Small intestine (tissue), 7 donors: ENCODE measurements at regions not wholly inside any gene's neighbourhood (a gene's known extent, or its start where the extent isn't known, plus 50 kb on each side); places are given as distances from the start of the nearest gene placed in this dataset.

Experiments used
- DNase-seq, 2 donors: peaks; one replicate each; pipeline versions ENCODE4 v3.0.0 to v3.0.0-alpha.2; 2013
- FAIRE-seq: peaks from 2 replicates; lab custom pipeline; 2012; peaks lifted over from hg19 to GRCh38; lab: Jason Lieb, UNC
- H3K27ac ChIP-seq, 3 donors: one replicate each; pipeline ENCODE4 v1.5.1; 2013; ENCODE audit warnings: low read length in 2 of 3, mild to moderate bottlenecking in 2 of 3, control low read depth in 1 of 3, inconsistent platforms in 1 of 3, low read depth in 1 of 3, moderate library complexity in 1 of 3
- H3K27me3 ChIP-seq, 3 donors: one replicate each; pipeline ENCODE4 v1.6.1; 2013; ENCODE audit warnings: low read length in 3 of 3, inconsistent platforms in 1 of 3; ENCODE audit not compliant: control insufficient read depth in 3 of 3, insufficient read depth in 3 of 3
- H3K36me3 ChIP-seq, 3 donors: one replicate each; pipeline ENCODE4 v1.6.1; 2013; ENCODE audit warnings: low read length in 3 of 3, inconsistent platforms in 1 of 3, low read depth in 1 of 3, mild to moderate bottlenecking in 1 of 3, moderate library complexity in 1 of 3; ENCODE audit not compliant: control insufficient read depth in 3 of 3, insufficient read depth in 2 of 3
- H3K4me1 ChIP-seq, 3 donors: one replicate each; pipeline ENCODE4 v1.6.1; 2013; ENCODE audit warnings: low read length in 2 of 3, inconsistent platforms in 1 of 3, low read depth in 1 of 3, mild to moderate bottlenecking in 1 of 3, moderate library complexity in 1 of 3; ENCODE audit not compliant: control insufficient read depth in 3 of 3, insufficient read depth in 2 of 3
- H3K4me3 ChIP-seq, 3 donors: one replicate each; pipeline ENCODE4 v1.5.1; 2013; ENCODE audit warnings: low read length in 3 of 3, control low read depth in 1 of 3, inconsistent platforms in 1 of 3, low read depth in 1 of 3, mild to moderate bottlenecking in 1 of 3, moderate library complexity in 1 of 3
- H3K9me3 ChIP-seq, 2 donors: one replicate each; pipeline ENCODE4 v1.6.1; 2013; ENCODE audit warnings: low read depth in 1 of 2, low read length in 1 of 2; ENCODE audit not compliant: control insufficient read depth in 2 of 2, insufficient read depth in 1 of 2
- WGBS, 3 donors: extraction: QIAGEN DNeasy Blood & Tissue Kit; methylation state at CpG; one replicate each; pipeline ENCODE4 v1.1.7; 2013; 5-methylcytosine and 5-hydroxymethylcytosine counted together
- donor health status: healthy with polysubstance abuse.
- donor health status: control.
- donor health status: control.
- donor health status: Bipolar disorder and iron deficiency.
- donor health status: healthy.

- DNase-seq (no peak), FAIRE-seq (no peak)
- peaks cover 0 to 3% (median 0%) of the 10 kb centered on the region in 3 donors for H3K4me1 ChIP-seq
- H3K36me3 ChIP-seq, result no peaks in the 10 kb centered on the region
- H3K4me3 ChIP-seq, result no peak overlapping the region
- 79 to 85% (median 85%) methylated on average over 2 of the region's 2 CpGs for WGBS, 3 donors
- H3K9me3 ChIP-seq, result peaks cover 0 to 3% of the 10 kb centered on the region in 2 donors
- no peak overlapping the region for H3K27ac ChIP-seq
- H3K27me3 ChIP-seq, result no peaks in the 10 kb centered on the region
These were observed 66.5 kb upstream of the NEUROD1 start for GRCh38 chr2:181746844-181747243.

GRCh38 chr2:181750305-181750704 lies 70.0 kb upstream of the NEUROD1 start:
- Histone ChIP-seq H3K9me3 (peaks cover 0 to 3% of the 10 kb centered on the region in 2 donors), H3K4me1 (no peaks in the 10 kb centered on the region), H3K36me3 (no peaks in the 10 kb centered on the region), H3K4me3 (no peak overlapping the region), H3K27ac (no peak overlapping the region), H3K27me3 (no peaks in the 10 kb centered on the region)
- WGBS, 3 donors, result 89 to 93% (median 91%) methylated on average over 8 of the region's 8 CpGs
- no peak for DNase-seq
- FAIRE-seq, result no peak

GRCh38 chr2:181751266-181752030 lies 71.1 kb upstream of the NEUROD1 start:
- Histone ChIP-seq H3K27ac (no peak overlapping the region), H3K4me3 (no peak overlapping the region), H3K9me3 (peaks cover 0 to 3% of the 10 kb centered on the region in 2 donors), H3K27me3 (no peaks in the 10 kb centered on the region), H3K36me3 (no peaks in the 10 kb centered on the region), H3K4me1 (no peaks in the 10 kb centered on the region)
- 94 to 95% (median 94%) methylated on average over 6 of the region's 6 CpGs for WGBS, 3 donors
- no peak for DNase-seq
- no peak for FAIRE-seq

- 0 to 14% (median 0%) methylated on average over 1 of the region's 1 CpG for whole genome bisulfite sequencing, 3 donors
- Histone ChIP-seq H3K4me1 (no peaks in the 10 kb centered on the region), H3K4me3 (no peak overlapping the region), H3K27ac (no peak overlapping the region), H3K27me3 (no peaks in the 10 kb centered on the region), H3K36me3 (no peaks in the 10 kb centered on the region), H3K9me3 (peaks cover 0 to 3% of the 10 kb centered on the region in 2 donors)
- peak in 1 of 2 donors; percentile 11 for DNase-seq
- FAIRE-seq, result no peak
These were observed 72.0 kb upstream of the NEUROD1 start for GRCh38 chr2:181752301-181752700.

- Histone ChIP-seq H3K27me3 (no peaks in the 10 kb centered on the region), H3K4me1 (no peaks in the 10 kb centered on the region), H3K36me3 (no peaks in the 10 kb centered on the region), H3K9me3 (no peaks in the 10 kb centered on the region), H3K4me3 (no peak overlapping the region), H3K27ac (no peak overlapping the region)
- WGBS, 3 donors, result 82 to 97% (median 84%) methylated on average over 4 of the region's 4 CpGs
- FAIRE-seq, result no peak
- no peak for DNase-seq
These were observed 73.4 kb upstream of the NEUROD1 start for GRCh38 chr2:181753686-181754085.

- Histone ChIP-seq H3K4me3 (no peak overlapping the region), H3K27ac (no peak overlapping the region), H3K27me3 (no peaks in the 10 kb centered on the region), H3K4me1 (no peaks in the 10 kb centered on the region), H3K9me3 (no peaks in the 10 kb centered on the region), H3K36me3 (no peaks in the 10 kb centered on the region)
- WGBS, 3 donors, result 85 to 86% (median 86%) methylated on average over 3 of the region's 3 CpGs
- FAIRE-seq, result no peak
- DNase-seq, result no peak
These were observed 73.8 kb upstream of the NEUROD1 start for GRCh38 chr2:181754105-181754504.

GRCh38 chr2:181755181-181755580 lies 74.9 kb upstream of the NEUROD1 start:
- Histone ChIP-seq H3K27ac (no peak overlapping the region), H3K36me3 (no peaks in the 10 kb centered on the region), H3K4me3 (no peak overlapping the region), H3K9me3 (no peaks in the 10 kb centered on the region), H3K4me1 (no peaks in the 10 kb centered on the region), H3K27me3 (no peaks in the 10 kb centered on the region)
- no peak for FAIRE-seq
- no peak for DNase-seq

- H3K4me3 ChIP-seq, result no peak overlapping the region
- no peaks in the 10 kb centered on the region for H3K36me3 ChIP-seq
- no peaks in the 10 kb centered on the region for H3K9me3 ChIP-seq
- WGBS, 3 donors, result 34 to 56% (median 49%) methylated on average over 2 of the region's 2 CpGs
- peaks cover 0 to 9% (median 0%) of the 10 kb centered on the region in 3 donors for H3K4me1 ChIP-seq
- no peak for DNase-seq
- no peak for FAIRE-seq
- no peak overlapping the region for H3K27ac ChIP-seq
- no peaks in the 10 kb centered on the region for H3K27me3 ChIP-seq
These were observed 80.2 kb upstream of the NEUROD1 start for GRCh38 chr2:181760521-181760920.

GRCh38 chr2:181761175-181761574 lies 80.9 kb upstream of the NEUROD1 start:
- FAIRE-seq (no peak), DNase-seq (no peak)
- H3K4me1 ChIP-seq, result peaks cover 0 to 9% (median 0%) of the 10 kb centered on the region in 3 donors
- no peaks in the 10 kb centered on the region for H3K36me3 ChIP-seq
- H3K9me3 ChIP-seq, result no peaks in the 10 kb centered on the region
- no peak overlapping the region for H3K4me3 ChIP-seq
- H3K27me3 ChIP-seq, result no peaks in the 10 kb centered on the region
- WGBS, 3 donors, result 84 to 93% (median 89%) methylated on average over 2 of the region's 2 CpGs
- H3K27ac ChIP-seq, result no peak overlapping the region
